ENCODE measurements at regions not wholly inside any gene's neighbourhood (a gene's known extent, or its start where the extent isn't known, plus 50 kb on each side); places are given as distances from the start of the nearest gene placed in this dataset.

DNA sequence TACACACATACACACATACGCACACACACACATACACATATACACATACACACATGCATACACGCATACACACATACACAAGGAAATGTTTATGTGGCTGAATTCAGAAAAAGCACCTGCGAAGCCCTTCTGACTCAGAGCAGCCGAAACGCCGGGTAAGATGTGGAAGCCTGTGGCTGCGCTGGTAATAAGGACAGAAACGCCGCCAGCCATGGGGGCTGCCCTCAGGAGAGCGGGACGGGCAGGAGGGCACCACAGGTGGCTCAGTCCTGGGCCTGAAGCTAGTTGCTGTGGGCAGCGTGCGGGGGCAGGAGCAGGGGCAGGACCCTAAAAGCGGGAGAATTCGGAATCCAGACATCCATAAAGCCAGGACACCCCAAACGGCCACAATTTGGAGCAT lies 378.3 kb downstream of the BRD1 start:
- H3K4me3 ChIP-seq (ENCODE audit: low read depth, low read length): no peak overlapping the region
- TF ChIP-seq MYC (IDR thresholded peaks at IDR 0.05; ENCODE audit: low read depth, low read length): no peak
- TF ChIP-seq, protein P1, sequence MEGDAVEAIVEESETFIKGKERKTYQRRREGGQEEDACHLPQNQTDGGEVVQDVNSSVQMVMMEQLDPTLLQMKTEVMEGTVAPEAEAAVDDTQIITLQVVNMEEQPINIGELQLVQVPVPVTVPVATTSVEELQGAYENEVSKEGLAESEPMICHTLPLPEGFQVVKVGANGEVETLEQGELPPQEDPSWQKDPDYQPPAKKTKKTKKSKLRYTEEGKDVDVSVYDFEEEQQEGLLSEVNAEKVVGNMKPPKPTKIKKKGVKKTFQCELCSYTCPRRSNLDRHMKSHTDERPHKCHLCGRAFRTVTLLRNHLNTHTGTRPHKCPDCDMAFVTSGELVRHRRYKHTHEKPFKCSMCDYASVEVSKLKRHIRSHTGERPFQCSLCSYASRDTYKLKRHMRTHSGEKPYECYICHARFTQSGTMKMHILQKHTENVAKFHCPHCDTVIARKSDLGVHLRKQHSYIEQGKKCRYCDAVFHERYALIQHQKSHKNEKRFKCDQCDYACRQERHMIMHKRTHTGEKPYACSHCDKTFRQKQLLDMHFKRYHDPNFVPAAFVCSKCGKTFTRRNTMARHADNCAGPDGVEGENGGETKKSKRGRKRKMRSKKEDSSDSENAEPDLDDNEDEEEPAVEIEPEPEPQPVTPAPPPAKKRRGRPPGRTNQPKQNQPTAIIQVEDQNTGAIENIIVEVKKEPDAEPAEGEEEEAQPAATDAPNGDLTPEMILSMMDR (IDR thresholded peaks at IDR 0.05; ENCODE audit: low read depth, low read length): no peak
- no peak for TF ChIP-seq POLR2A (IDR thresholded peaks at IDR 0.05; ENCODE audit: extremely low read depth, insufficient read length)
- TF ChIP-seq, protein P2, sequence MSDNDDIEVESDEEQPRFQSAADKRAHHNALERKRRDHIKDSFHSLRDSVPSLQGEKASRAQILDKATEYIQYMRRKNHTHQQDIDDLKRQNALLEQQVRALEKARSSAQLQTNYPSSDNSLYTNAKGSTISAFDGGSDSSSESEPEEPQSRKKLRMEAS (IDR thresholded peaks at IDR 0.05; ENCODE audit: low read depth, low read length): no peak

DNA sequence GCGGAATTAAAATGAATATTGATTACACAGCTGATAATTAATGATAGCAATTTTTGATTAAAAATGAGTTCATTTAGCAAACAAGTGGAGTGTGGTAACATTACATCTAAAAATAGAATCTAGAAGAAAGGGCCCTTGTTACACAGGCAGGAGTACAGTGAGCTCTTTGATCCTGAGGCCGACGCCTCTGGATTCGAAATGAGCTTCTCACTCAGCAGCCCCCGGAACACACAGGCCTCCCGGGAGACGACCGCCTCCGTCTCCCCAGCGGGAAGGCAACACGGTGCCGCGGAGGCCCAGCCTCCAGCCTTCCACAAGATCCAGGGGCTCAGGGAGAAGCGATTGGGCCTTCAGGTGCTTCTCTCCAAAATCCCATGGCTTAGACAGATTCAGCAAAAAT lies 379.1 kb downstream of the BRD1 start:
- no peak for TF ChIP-seq POLR2A (IDR thresholded peaks at IDR 0.05; ENCODE audit: extremely low read depth, insufficient read length)
- TF ChIP-seq, protein P2 (IDR thresholded peaks at IDR 0.05; ENCODE audit: low read depth, low read length): no peak
- H3K4me3 ChIP-seq (ENCODE audit: low read depth, low read length): no peak overlapping the region
- no peak for DNase-seq (ENCODE audit: low read depth)

More for the DNA sequence above, 378.3 kb downstream of the BRD1 start:
- DNase-seq (ENCODE audit: low read depth): no peak

DNA sequence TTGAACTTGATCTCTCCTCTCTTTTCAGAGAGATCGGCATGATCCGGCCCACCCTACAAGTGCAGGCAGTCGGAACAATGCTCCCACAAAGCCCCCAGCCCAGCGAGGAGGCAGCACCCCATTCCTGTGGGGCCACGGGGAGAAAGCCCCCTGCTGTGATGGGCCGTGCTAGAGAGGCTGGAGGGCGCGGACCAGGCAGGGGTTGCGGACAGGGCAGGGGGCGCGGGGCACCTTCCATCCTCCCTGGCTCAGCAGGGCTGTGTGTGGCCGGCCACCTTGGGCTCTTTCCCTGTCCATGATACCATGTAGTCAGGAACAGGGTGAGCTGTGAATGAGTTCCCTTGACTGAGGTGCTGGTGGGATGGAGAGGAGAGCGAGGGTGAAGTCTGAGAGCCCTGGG lies 379.8 kb downstream of the BRD1 start:
- H3K4me3 ChIP-seq (ENCODE audit: low read depth, low read length): no peak overlapping the region
- TF ChIP-seq MYC (IDR thresholded peaks at IDR 0.05; ENCODE audit: low read depth, low read length) (no peak), POLR2A (IDR thresholded peaks at IDR 0.05; ENCODE audit: extremely low read depth, insufficient read length) (no peak)
- TF ChIP-seq, protein P1 (IDR thresholded peaks at IDR 0.05; ENCODE audit: low read depth, low read length): no peak
- TF ChIP-seq, protein P2 (IDR thresholded peaks at IDR 0.05; ENCODE audit: low read depth, low read length): no peak
- DNase-seq (ENCODE audit: low read depth): no peak

DNA sequence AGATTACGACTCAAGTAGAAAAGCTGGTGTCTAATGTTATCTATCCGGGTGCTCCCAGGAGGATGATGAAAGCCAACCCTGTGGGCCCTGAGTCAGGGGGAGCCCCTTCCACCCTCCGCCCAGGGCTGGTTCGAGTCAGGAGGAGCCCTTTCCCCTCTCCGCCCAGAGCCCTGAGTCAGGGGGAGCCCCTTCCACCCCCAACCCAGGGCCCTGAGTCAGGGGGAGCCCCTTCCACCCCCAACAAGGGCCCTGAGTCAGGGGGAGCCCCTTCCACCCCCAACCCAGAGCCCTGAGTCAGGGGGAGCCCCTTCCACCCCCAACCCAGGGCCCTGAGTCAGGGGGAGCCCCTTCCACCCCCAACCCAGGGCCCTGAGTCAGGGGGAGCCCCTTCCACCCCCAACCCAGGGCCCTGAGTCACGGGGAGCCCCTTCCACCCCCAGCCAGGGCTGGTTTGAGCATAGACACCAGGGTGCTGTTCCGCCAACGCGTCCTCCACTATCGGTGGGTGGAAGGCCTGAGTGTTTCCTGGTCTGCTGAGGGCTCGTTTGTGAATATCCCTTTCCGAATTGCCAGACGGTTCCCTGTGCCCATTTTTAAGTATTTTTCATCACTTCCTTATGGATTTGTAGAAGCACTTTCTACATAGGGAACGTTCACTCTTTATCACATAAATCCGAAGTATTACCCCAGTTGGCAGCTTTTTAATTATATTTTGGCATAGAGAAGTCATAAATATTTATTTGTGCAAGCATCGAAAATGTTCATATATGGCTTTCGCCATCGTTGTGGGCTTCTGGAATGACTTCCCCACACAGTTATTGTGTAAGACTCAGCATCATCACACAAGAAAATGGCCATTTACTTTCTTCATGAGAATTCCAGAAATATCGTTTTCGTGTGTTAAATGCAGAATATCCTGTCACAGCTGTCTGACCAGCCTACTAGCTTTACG lies 380.6 kb downstream of the BRD1 start:
- peak; percentile 36 for DNase-seq (ENCODE audit: low read depth)
- H3K4me3 ChIP-seq (ENCODE audit: low read depth, low read length): no peak overlapping the region
- TF ChIP-seq, protein P2 (IDR thresholded peaks at IDR 0.05; ENCODE audit: low read depth, low read length): no peak
- TF ChIP-seq POLR2A (IDR thresholded peaks at IDR 0.05; ENCODE audit: extremely low read depth, insufficient read length) (no peak), MYC (IDR thresholded peaks at IDR 0.05; ENCODE audit: low read depth, low read length) (no peak)
- TF ChIP-seq, protein P1 (IDR thresholded peaks at IDR 0.05; ENCODE audit: low read depth, low read length): no peak

DNA sequence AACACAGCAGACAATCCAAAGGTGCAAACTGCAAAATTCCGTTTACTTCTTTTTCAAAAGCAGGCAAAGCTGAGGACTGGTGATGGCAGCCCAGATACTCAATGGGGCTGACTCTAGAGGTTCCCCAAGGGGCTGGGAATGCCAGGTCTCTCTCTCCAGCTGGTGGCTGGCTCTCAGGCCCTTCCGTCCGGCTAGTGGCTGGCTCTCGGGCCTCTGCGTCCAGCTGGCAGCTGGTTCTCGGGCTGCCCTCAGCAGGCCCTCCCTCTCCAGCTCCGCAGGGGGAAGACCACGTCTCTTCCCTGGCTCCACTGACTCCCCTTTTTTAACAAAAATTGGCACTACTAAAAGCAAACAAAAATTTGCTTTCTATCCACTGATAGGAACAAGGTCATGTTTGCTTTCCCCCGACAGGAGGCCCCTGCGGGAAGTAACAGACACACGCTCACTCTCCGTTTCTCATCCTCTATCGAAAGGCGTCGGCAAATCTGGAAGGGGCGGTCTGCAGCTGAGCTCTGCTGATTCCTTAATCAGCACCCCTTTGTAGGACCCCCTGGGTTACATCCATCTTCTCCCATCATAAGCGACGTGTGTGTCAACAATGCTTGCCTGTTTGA lies 381.4 kb downstream of the BRD1 start:
- H3K4me3 ChIP-seq (ENCODE audit: low read depth, low read length): no peak overlapping the region
- DNase-seq (ENCODE audit: low read depth): no peak
- TF ChIP-seq POLR2A (IDR thresholded peaks at IDR 0.05; ENCODE audit: extremely low read depth, insufficient read length) (no peak), MYC (IDR thresholded peaks at IDR 0.05; ENCODE audit: low read depth, low read length) (no peak)
- TF ChIP-seq, protein P2 (IDR thresholded peaks at IDR 0.05; ENCODE audit: low read depth, low read length): no peak
- TF ChIP-seq, protein P1 (IDR thresholded peaks at IDR 0.05; ENCODE audit: low read depth, low read length): no peak

DNA sequence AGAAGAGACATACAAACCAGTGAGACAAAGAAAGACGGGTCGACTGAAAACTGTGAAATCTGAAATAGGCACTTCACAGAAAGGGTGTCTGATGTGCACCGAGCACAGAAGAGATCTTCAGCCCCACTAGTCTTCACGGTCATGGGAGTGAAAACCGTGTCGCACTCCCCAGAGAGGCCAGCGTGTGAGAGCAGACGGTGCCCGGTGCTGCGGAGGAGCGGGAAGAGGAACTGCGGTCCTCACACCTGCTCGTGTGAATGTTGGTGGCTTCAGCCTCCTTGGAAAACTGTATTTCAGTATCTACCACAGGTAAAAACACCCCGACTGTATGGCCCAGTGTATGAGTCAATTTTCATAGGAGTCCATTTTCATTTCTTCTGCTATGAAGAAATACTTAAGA lies 382.9 kb downstream of the BRD1 start:
- no peak for DNase-seq (ENCODE audit: low read depth)
- TF ChIP-seq, protein P1 (IDR thresholded peaks at IDR 0.05; ENCODE audit: low read depth, low read length): no peak
- TF ChIP-seq, protein P2 (IDR thresholded peaks at IDR 0.05; ENCODE audit: low read depth, low read length): no peak
- TF ChIP-seq POLR2A (IDR thresholded peaks at IDR 0.05; ENCODE audit: extremely low read depth, insufficient read length): no peak
- no peak overlapping the region for H3K4me3 ChIP-seq (ENCODE audit: low read depth, low read length)

Measured in NB4 (cell line).